ENCODE measurements at regions not wholly inside any gene's neighbourhood (a gene's known extent, or its start where the extent isn't known, plus 50 kb on each side); places are given as distances from the start of the nearest gene placed in this dataset.
"Not testable (repeated sequence)": the region's sequence is repeated elsewhere in the genome, so short reads cannot be mapped to it uniquely, and the experiment has no call there.

DNA sequence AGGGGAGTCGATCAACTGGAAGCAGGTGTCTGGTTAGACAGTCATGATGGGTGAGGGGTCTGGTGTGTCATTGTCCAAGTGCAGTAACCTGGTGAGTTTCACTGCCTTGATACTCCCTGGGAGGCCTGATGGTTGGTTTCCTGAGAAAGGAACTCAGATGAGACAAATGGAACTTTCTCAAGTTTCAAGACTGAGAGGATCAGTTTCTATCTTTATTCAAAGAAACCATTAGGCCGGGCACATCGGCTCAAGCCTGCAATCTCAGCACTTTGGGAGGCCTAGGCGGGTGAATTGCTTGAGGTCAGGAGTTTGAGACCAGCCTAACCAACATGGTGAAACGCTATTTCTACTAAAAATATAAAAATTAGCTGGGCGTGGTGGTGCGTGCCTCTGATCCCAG is 776.1 kb downstream of the AACS start:
- DNase-seq = no peak

DNA sequence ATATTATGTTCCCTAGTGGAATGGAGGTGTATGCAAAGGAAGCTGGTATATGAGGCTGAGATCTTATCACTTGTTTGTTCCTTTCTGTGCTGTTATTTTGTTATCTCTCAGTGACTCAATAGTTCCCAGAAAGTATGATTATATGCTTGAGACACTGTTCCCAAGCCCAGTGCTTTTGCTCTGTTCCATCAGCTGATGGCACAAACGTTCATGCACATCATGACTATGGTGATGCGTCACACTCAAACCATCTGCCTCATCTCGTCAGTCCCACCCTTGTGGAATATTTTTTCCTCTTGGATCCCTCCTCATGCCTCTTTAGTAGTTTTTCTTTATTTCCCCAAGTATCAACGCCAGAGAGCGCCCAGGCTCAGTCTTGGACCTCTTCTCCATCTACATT is 786.9 kb downstream of the AACS start:
- no peak for DNase-seq

DNA sequence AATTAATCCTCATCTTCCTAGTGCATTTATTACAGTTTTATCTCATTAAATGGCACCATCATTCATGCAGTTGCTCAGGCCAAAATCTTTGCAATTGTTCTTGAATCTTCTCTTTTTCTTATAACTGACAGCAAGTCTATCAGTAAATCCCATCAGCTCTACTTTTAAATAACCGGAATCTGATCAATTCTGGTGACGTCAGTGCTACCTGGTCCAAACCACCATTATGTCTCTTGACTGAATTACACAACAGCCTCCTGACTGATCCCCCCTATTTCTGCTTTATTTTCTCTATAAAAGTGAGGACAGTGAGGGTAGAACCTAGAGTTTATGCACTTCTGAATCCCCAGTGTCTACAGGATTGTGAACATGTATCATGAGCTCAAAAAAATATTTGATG is 787.4 kb downstream of the AACS start:
- no peak for DNase-seq

DNA sequence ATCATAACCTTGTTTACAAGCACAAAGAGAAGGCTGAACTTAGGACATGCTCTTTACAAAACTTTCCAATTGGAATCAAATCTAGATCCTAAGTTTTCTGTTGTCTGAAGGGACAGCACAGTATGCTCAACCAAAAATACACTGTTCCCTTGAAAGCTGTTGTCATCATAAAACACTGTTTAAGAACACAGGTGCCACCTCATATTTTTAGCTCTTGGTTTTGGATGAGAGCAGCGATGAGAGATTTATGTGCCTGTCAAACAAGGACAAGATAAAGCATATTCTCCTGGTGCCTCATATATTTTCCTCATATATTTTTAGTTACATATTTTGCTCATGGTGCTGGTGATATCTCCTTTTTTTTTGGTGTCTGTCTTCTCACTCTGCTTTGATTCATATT is 788.4 kb downstream of the AACS start:
- no peak for DNase-seq

DNA sequence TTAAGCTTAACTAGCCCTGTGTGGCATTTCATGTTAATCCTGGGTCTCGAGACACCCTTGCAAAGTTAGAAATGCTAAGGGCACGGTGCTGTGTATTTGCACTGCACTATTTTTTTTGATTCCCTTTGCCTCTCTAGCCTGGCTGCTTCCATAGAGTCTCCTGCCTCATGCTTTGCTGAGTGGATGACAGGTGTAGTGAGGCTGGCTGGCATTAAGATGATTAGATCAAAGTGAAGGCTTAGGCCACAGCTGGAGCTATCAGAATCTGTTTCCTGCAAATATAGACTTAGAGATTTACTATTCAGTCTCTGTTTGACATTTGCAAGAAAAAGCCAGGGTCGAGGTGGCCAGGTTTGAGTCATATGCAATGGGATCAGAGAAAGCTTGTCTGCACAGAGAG is 791.1 kb downstream of the AACS start:
- DNase-seq = no peak

DNA sequence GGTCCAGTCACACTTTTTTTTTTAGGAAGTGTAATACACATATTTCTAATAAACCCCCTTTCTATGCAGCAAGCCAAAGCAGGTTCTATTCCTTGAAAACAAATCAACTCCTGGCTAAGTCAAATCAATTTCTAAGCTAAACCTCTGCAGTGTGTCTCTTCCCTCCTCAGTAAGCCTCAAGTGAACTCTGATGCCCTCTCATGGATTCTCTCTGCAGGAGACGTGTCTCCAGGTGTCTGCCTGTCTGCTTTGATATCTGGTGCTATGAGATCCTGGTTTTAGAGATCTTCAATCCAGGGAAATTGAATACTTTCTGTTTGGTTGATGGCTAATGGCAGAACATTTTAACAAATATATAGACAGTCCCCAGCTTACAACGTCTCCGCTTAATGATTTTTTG is 791.7 kb downstream of the AACS start:
- DNase-seq = no peak

DNA sequence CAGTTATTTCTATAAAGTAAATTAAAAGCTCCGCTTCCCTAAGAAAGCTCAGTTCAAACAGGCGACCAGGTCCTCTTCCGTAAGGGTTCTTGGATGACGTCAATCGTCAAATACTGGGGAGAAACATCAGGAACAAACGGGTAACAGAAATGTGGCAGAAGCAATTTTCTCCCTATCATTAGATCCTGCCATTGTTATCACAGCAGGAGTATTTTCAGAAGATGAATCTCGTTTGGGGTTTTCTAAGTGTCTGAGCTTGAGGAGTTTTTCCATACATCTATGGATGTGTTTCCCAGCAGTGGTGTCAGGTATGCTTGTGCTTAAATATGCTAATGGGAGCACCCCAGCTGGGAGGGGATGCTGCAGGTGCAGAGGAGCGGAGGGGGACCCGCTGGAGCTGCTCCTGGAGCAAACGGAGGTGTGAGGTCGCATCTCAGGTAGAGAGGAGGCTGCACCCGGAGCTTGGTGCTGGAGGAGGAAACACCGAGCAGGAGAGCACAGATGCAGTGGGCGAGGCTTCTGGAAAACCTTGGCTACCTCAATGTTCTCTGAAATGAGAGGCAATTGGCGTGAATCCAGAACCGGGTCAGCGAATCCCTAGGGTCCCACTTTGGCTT is 795.5 kb downstream of the AACS start:
- DNase-seq = no peak

DNA sequence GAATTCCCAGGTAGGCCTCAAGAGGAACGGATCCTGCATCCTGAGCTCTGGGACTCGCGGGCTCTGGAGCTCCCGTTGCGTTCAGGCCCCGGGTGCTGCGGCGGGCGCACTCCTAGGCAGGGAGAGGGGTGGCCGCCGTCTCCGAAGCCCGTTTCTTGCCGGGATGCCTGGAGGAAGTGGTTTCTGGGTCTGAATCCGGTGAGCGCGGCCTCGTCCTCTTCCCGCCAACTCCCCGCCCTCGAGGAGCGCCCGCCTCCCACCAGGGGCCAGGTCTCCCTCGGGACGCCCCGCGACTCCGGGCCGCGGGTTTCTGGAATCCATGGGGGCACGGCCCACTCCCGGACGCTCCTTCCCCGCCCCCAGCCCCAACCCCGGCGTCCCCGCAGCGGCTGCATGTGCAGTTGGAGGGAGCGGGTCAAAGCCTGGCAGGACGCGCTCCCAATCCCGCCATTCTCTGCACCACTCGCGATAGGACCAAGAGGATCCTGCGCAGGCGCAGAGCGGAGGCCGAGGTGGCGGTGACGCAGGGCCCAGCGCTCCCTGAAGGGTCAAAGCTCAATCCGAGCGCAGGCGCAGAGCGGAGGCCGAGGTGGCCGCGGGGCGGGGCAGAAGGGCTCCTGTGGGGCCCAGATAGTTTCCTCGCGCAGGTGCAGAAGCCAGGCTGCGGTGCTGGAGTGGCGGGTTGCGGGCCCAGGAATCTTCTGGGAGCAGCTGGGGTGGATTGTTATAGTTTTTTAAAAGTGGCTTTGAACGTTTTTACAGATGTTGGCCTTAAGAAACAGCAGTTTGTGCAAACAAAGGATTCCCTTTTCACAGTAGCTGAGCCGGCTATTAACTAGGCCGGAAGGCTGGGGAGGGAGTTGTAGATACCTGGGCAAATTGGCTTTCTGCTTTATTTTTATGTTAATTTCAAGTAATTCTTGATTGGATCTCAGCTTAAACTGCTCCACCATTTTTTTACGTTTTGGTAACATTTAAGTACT is 796.4 kb downstream of the AACS start:
- DNase-seq = no peak

DNA sequence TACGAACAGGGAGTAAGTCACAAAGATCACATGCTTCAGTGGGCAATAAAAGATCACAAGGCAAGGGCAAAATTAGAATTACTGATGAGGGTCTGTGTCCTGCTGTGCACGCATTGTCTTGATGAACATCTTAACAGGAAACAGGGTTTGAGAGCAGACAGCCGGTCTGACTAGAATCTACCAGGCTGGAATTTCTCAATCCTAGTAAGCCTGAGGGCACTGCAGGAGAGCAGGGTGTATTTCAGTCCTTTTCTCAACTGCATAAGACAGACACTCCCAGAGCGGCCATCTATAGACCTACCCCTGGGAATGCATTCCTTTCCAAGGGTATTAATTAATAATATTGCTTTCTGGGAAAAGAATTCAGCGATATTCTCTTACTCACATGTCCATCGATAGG is 800.0 kb downstream of the AACS start:
- DNase-seq = not testable (repeated sequence)

DNA sequence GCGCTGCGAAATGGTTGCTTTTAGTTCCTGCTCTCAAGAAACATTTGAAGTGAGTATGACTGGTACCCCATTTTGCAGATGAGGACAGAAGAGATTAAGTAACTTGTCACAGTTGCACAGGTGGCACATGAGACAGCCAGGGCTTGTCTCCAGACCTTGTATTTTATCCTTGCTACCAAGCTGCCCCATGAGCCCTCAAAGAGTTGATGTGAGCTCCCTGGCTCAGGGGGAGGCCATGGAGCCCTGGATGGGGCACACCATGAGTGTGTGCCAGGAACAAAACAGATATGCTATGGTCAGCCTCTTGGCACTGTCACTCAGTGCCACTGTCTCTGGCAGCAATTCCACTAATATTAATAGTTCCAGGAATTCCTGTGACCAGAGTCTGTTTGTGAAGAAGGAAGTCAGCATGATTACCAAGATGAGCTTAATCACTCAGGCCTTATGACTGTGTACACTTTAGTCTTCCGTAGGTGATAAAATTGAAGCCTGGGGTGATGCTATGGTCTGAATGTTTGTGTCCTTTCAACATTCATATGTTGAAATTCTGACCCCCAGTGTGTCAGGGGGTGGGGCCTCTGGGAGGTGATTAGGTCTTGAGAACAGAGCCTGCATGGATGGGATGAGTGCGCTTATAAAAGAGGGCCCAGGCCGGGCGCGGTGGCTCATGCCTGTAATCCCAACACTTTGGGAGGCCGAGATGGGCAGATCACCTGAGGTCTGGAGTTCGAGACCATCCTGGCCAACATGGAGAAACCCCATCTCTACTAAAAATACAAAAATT is 806.8 kb downstream of the AACS start:
- no peak for DNase-seq

DNA sequence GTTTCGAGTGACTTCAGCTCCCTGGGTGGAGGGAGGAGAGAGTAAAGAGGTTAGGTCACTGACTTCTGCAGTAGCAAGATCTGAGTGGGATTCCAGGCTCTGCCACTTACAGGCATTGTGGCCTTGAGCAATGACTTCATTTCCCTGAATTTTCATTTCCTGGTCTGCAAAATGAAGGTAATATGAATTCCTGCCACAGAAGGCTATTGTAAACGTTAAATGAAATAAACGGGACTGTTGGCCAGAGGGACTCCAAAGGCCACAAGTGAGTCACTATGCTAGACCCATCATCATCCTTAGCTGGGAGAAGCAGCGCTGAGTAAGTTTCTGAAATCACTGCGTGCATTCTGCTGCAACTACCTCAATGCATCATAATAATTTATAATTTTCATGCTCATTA is 807.8 kb downstream of the AACS start:
- DNase-seq = no peak

DNA sequence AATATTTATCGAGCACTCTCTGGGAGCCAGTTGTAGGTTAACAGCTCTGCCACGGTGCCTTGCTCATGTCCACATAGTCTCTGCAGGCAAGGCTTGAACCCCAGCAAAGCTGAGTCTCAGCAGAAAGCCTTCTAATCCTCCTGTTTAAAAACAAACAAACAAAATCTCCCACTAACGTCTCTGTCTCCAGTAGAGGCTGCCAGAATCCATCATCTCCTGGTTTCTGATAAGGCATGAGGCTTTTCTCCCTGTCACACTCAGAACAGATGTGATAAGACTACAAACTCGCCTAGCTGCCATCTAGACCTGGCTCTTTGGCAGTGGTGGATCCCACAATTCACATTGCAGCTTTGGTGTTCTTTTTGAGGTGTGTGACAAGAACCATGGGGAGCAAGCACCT is 813.2 kb downstream of the AACS start:
- no peak for DNase-seq

DNA sequence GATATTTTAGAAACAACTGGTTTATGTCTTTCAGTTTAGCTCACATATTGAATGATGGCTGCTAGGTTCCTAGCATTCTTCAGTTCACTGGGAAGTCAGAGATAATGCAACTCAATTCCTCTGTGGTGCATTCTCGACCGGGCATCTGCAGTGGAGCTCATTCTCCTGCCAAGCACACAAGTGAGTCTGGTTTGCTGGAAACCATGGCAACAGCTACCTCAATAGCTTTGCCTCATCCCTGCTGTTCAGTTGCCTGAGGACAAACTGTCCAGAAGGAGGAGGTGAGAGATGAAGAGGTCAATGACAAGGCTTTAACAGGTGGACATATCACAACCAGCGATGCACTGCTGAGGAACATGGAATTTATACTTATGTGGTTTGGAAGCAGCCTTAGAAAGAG is 816.9 kb downstream of the AACS start:
- DNase-seq = no peak

DNA sequence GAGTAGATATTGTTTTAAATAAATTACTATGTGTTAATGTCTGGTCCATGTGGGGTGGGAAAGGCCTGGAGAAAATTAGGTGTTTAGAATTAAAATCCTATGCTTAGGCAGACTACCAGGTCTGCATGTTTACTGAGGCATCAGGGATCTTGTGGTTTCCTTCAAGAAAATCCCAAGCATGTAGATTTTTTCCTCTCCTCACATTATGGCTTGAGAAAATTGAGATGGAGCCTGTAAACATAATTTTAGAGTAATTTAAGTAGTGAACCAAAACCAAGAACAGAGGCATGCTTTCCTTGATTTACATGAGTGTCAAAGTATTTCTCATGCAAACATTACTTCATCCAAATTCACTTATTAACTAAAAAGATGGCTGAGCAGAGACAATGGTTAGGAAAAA is 823.7 kb downstream of the AACS start:
- no peak for DNase-seq

DNA sequence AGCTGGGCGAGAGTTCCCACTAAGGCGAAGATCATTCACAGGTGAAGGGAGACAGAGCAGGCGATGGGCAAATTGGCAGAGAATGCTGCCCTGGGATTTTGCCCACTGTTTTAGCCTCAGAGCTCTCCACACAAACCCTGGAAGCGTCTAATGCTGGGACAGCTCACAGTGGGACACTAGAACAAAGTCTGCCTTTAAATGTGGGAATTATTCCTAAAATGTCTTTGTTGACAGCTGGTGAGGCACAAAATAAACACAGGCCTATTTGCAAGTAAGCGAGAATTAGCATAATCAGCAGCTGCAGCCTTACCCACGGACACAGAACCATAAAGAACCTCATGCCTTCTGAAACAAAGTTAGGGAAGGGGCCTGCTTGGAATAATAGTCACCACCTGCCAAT is 824.5 kb downstream of the AACS start:
- no peak for DNase-seq

DNA sequence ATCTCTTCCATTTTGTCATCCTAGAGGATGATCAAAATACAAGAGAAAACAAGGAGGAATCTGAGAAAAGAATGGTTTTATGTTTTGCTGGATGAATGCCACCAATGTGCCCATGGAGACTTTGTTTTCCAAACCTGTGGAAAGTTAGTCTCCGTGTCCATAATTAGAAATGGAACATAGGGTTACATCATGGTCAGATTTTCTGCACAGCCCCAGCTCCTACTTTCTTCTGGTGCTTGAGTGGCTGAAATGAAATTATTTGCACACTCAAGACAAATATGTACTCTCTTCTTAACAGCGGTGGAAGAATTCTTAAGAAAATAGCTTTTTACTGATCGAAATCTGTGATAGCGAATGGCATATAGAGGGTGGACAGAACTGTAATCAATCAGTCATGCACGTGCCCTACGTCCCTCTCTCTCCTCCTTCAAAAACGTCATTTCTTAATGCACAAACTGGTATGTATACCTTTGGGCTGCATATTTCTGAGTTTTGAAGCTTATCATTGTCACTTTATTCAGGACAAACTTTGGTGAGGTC is 825.2 kb downstream of the AACS start:
- DNase-seq = no peak

DNA sequence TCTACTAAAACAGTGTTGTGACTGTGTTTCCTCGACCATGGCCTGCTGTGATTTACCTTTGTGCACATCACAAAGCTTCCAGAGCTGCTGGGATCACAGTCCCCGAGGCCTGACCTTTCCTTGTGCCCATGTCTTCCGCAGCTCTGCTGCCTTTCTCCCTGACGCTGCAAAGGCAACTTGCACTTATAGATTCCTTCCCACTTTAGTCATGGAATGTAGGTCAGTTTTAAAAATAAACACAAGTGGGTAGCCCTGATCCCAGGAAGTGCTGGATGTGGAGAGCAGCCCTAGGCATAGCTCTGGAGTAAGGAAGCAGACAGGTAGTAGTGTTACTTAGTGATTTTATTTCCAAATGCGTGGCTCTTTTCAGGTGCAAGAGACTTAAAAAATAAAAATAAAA is 825.7 kb downstream of the AACS start:
- DNase-seq = no peak

DNA sequence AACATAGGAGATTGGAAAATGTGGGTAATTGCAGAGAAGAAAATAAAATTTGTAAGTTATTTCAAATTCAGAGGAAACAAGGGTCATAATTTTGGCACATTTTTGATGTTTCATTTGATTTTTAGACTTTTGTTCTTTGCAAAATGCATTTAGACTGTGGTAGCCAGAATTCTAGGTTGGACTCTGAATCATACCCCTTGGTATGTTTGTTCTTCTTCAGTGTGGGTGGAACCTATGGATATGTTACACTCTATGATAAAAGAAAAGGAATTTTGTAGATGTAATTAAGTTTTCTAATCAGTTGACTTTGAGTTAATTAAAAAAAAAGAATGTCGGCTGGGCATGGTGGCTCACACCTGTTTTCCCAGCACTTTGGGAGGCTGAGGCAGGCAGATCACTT is 827.0 kb downstream of the AACS start:
- DNase-seq = no peak

DNA sequence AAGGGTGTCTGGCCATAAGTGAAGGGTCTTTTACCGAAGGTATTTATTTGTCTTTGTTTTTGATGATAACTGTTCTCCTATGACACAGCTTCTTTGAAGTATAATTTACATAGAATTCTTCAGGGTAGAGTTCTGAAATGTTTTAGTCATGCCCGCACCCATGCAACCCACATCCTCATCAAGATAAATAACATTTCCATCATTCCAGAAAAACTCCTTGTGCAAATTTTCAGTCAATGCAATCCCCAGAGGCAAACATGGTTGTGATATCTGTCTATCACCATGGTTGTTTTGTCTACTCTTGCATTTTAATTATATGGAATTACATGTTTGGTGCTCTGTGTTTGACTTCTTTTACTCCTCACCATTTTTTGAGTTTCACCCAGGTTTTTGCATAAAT is 837.8 kb downstream of the AACS start:
- DNase-seq = no peak

DNA sequence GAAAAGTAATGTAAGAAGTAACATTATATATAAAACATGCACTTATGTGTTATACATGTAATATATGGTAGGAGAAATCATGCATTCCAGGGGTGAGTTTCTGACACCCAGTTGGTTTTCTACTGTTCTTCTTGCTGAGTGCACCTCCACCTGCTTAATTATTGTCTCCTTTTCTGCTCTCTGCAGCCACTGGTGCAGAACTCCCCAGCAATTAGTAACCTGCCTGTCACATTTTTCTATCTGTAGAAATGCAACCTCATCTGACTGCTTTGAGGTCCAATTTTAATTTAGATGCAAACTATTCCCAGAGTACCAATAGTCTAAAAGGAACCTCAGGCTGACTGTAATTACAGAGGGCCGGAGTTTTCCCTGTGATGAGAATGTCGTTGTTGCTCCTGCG is 842.1 kb downstream of the AACS start:
- DNase-seq = no peak

DNA sequence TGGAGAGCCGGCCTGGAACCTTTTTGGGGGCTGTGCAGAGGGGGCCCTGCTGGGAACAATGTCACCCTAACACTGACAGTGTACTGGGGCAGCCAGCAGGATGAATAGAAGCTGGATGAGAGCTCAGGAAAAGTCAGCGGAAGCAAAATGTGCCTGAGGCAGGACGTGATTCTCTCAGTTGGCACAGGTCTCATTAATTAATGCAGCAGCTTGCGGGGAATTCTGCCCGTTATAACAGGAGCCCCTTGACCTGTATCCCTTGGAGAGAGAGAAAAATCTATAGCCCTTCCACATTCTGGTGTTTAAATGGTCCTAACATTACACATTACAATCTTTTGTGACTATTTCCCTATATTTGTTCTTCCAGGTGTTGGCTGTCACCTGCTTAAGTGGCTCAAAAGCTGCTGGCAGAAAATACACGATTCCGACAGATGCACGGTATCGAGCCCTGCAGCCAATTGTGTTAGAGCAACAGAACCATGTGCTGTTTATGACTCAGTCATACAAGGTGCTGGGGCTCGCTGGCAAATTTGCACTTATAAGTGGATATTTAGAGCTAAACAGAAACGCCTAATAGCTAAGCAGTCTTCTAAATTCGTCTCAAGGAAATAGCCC is 854.7 kb downstream of the AACS start:
- no peak for DNase-seq

DNA sequence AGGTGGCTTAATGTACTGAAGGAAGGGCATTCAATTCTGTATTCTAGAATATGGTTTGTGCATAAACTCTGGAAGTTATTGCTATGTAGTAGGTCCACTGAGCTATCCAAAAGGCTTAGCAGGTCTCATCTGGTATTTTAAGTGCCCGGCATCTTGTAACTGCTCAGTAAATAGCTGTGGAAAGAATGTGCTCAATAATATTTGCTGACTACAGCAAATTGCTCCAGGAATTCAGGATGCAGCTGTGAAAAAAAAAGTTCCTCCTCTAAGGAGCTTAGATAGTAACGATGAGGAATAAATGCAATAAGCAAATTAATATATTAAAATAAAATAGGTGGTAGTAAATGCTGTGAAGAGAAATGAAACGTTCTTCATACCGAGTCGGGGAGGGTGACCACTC is 857.1 kb downstream of the AACS start:
- no peak for DNase-seq

DNA sequence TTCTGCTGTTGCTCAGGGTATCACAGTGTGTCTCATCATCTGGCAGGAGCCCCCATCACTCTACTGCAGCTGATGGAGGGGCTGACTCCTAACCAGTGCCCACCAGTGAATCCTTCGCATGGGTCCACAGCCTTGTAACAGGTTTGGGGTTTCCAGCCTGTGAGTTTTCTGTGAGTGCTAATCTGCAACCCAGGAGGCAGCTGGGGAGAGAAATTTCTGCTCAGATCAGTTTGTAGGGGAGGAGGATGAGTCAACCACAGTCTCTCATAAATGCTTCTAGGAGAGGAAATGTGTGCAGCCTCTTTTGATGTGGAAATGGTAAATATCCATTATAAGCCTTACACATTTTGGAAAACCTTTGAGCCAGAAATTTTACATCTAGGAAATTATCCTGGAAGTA is 871.3 kb downstream of the AACS start:
- DNase-seq = no peak
